IPS-20b (cell line): ENCODE measurements at regions not wholly inside any gene's neighbourhood (a gene's known extent, or its start where the extent isn't known, plus 50 kb on each side); places are given as distances from the start of the nearest gene placed in this dataset.

Source experiments
- H3K27ac ChIP-seq: one replicate; pipeline ENCODE4 v1.5.1; 2013; ENCODE audit warnings: low read length
- H3K27me3 ChIP-seq: 2 replicates; pipeline ENCODE4 v1.6.1; 2013; ENCODE audit warnings: mild to moderate bottlenecking, low read length, inconsistent platforms; ENCODE audit not compliant: insufficient read depth
- H3K36me3 ChIP-seq: 2 replicates; pipeline ENCODE4 v1.6.1; 2013; ENCODE audit warnings: low read depth, mild to moderate bottlenecking, inconsistent platforms, low read length, moderate library complexity; ENCODE audit not compliant: insufficient read depth
- H3K4me1 ChIP-seq: 2 replicates; pipeline ENCODE4 v1.6.1; 2013; ENCODE audit warnings: mild to moderate bottlenecking, control low read depth, inconsistent platforms, low read length, moderate library complexity; ENCODE audit not compliant: insufficient read depth
- H3K4me3 ChIP-seq: 2 replicates; pipeline ENCODE4 v1.5.1; 2013; ENCODE audit warnings: mild to moderate bottlenecking, low read length, inconsistent platforms
- H3K9ac ChIP-seq: 2 replicates; pipeline ENCODE4 v1.6.1; 2013; ENCODE audit warnings: low read depth, mild to moderate bottlenecking, inconsistent platforms, low read length, moderate library complexity
- H3K9me3 ChIP-seq: 2 replicates; pipeline ENCODE4 v1.6.1; 2013; ENCODE audit warnings: mild to moderate bottlenecking, low read depth, low read length, inconsistent platforms; ENCODE audit not compliant: insufficient read depth

GRCh38 chr5:87099968-87100367, 167.7 kb upstream of the RASA1 start:
- Histone ChIP-seq H3K9me3 (no peaks in the 10 kb centered on the region), H3K4me3 (no peak overlapping the region), H3K36me3 (no peaks in the 10 kb centered on the region), H3K9ac (no peak overlapping the region), H3K27ac (no peak overlapping the region), H3K27me3 (no peaks in the 10 kb centered on the region), H3K4me1 (no peaks in the 10 kb centered on the region)

GRCh38 chr5:87101321-87101720, 166.4 kb upstream of the RASA1 start:
- no peaks in the 10 kb centered on the region for H3K36me3 ChIP-seq
- no peak overlapping the region for H3K9ac ChIP-seq
- no peaks in the 10 kb centered on the region for H3K27me3 ChIP-seq
- no peak overlapping the region for H3K27ac ChIP-seq
- no peaks in the 10 kb centered on the region for H3K9me3 ChIP-seq
- H3K4me3 ChIP-seq: no peak overlapping the region
- no peaks in the 10 kb centered on the region for H3K4me1 ChIP-seq

- no peak overlapping the region for H3K27ac ChIP-seq
Observed at GRCh38 chr5:87102841-87103240, 164.8 kb upstream of the RASA1 start.

GRCh38 chr5:87103616-87104287, 163.9 kb upstream of the RASA1 start:
- Histone ChIP-seq H3K27ac (no peak overlapping the region), H3K9me3 (no peaks in the 10 kb centered on the region), H3K9ac (no peak overlapping the region), H3K36me3 (no peaks in the 10 kb centered on the region), H3K4me1 (no peaks in the 10 kb centered on the region), H3K27me3 (no peaks in the 10 kb centered on the region), H3K4me3 (no peak overlapping the region)

More at GRCh38 chr5:87102841-87103240, 164.8 kb upstream of the RASA1 start:
- Histone ChIP-seq H3K4me1 (no peaks in the 10 kb centered on the region), H3K9me3 (no peaks in the 10 kb centered on the region), H3K36me3 (no peaks in the 10 kb centered on the region), H3K9ac (no peak overlapping the region), H3K4me3 (no peak overlapping the region), H3K27me3 (no peaks in the 10 kb centered on the region)

- Histone ChIP-seq H3K4me1 (no peaks in the 10 kb centered on the region), H3K9ac (no peak overlapping the region), H3K4me3 (no peak overlapping the region), H3K9me3 (no peaks in the 10 kb centered on the region), H3K27me3 (no peaks in the 10 kb centered on the region), H3K36me3 (no peaks in the 10 kb centered on the region), H3K27ac (no peak overlapping the region)
Observed at GRCh38 chr5:87105577-87105976, 162.1 kb upstream of the RASA1 start.

GRCh38 chr5:87109746-87110145, 157.9 kb upstream of the RASA1 start:
- Histone ChIP-seq H3K4me1 (no peaks in the 10 kb centered on the region), H3K36me3 (no peaks in the 10 kb centered on the region), H3K27me3 (no peaks in the 10 kb centered on the region), H3K27ac (no peak overlapping the region), H3K4me3 (no peak overlapping the region), H3K9ac (no peak overlapping the region), H3K9me3 (no peaks in the 10 kb centered on the region)

GRCh38 chr5:87110721-87111120, 157.0 kb upstream of the RASA1 start:
- Histone ChIP-seq H3K27ac (no peak overlapping the region), H3K9ac (no peak overlapping the region), H3K9me3 (no peaks in the 10 kb centered on the region), H3K4me3 (no peak overlapping the region), H3K4me1 (no peaks in the 10 kb centered on the region), H3K27me3 (no peaks in the 10 kb centered on the region), H3K36me3 (no peaks in the 10 kb centered on the region)

GRCh38 chr5:87113861-87114260, 153.8 kb upstream of the RASA1 start:
- Histone ChIP-seq H3K9ac (no peak overlapping the region), H3K4me3 (no peak overlapping the region), H3K4me1 (no peaks in the 10 kb centered on the region), H3K36me3 (no peaks in the 10 kb centered on the region), H3K27ac (no peak overlapping the region), H3K27me3 (no peaks in the 10 kb centered on the region), H3K9me3 (no peaks in the 10 kb centered on the region)

GRCh38 chr5:87114631-87115030, 153.1 kb upstream of the RASA1 start:
- Histone ChIP-seq H3K9me3 (no peaks in the 10 kb centered on the region), H3K4me1 (no peaks in the 10 kb centered on the region), H3K27ac (no peak overlapping the region)

GRCh38 chr5:87115839-87116364, 151.8 kb upstream of the RASA1 start:
- Histone ChIP-seq H3K4me1 (no peaks in the 10 kb centered on the region), H3K4me3 (no peak overlapping the region), H3K9me3 (no peaks in the 10 kb centered on the region), H3K27me3 (no peaks in the 10 kb centered on the region), H3K36me3 (no peaks in the 10 kb centered on the region), H3K27ac (no peak overlapping the region), H3K9ac (no peak overlapping the region)

More at GRCh38 chr5:87114631-87115030, 153.1 kb upstream of the RASA1 start:
- Histone ChIP-seq H3K36me3 (no peaks in the 10 kb centered on the region), H3K4me3 (no peak overlapping the region), H3K27me3 (no peaks in the 10 kb centered on the region), H3K9ac (no peak overlapping the region)

GRCh38 chr5:87116825-87117512, 150.7 kb upstream of the RASA1 start:
- no peaks in the 10 kb centered on the region for H3K27me3 ChIP-seq
- H3K4me1 ChIP-seq: no peaks in the 10 kb centered on the region; the same call in 1 of the 2 replicates
- H3K4me3 ChIP-seq: no peak overlapping the region
- no peaks in the 10 kb centered on the region for H3K36me3 ChIP-seq
- H3K27ac ChIP-seq: no peak overlapping the region
- no peaks in the 10 kb centered on the region for H3K9me3 ChIP-seq
- H3K9ac ChIP-seq: no peak overlapping the region

- no peaks in the 10 kb centered on the region for H3K9me3 ChIP-seq
- no peak overlapping the region for H3K27ac ChIP-seq
- no peaks in the 10 kb centered on the region for H3K36me3 ChIP-seq
- H3K9ac ChIP-seq: no peak overlapping the region
- H3K4me3 ChIP-seq: no peak overlapping the region
- H3K4me1 ChIP-seq: no peaks in the 10 kb centered on the region; the same call in 1 of the 2 replicates
- H3K27me3 ChIP-seq: no peaks in the 10 kb centered on the region
Observed at GRCh38 chr5:87119588-87119987, 148.1 kb upstream of the RASA1 start.
